Fibroblast of lung (primary cell): ENCODE measurements at regions not wholly inside any gene's neighbourhood (a gene's known extent, or its start where the extent isn't known, plus 50 kb on each side); places are given as distances from the start of the nearest gene placed in this dataset.

ENCODE experiments used
- EZH2 ChIP-seq: IDR thresholded peaks from 2 replicates; pipeline ENCODE4 v1.5.1; 2012; ENCODE audit warnings: low read length, control low read depth, mild to moderate bottlenecking; ENCODE audit errors: missing control alignments
- TF ChIP-seq, protein P1 (sequence below), 2 donors: IDR thresholded peaks in 1 of 2; conservative IDR thresholded peaks in 1 of 2; 1 replicate in 1 of 2; 2 replicates in 1 of 2; pipeline ENCODE4 v1.5.1; 2011 to 2012; ENCODE audit warnings: low read length in 2 of 2, control low read depth in 1 of 2, inconsistent platforms in 1 of 2, low read depth in 1 of 2, mild to moderate bottlenecking in 1 of 2

DNA sequence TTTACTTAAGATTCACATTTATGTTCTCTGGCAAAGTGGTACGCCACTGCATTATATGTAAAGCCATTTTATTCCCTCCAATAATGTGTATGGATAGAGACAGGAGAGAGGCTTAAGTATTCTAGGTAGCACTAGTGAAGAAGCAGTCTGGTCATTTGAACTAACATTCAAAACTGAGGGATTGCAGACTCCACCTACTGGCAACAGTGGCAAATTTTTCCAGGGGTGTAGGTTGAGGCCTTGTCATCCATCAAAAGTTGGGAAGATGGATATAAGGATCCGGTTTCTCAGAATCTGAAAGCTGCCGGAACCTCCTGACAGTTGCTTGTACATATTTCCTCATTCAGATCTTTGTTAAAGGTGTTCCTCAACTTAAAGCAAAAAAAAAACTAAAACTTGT, 465.5 kb upstream of the FSHR start:
- TF ChIP-seq, protein P1, sequence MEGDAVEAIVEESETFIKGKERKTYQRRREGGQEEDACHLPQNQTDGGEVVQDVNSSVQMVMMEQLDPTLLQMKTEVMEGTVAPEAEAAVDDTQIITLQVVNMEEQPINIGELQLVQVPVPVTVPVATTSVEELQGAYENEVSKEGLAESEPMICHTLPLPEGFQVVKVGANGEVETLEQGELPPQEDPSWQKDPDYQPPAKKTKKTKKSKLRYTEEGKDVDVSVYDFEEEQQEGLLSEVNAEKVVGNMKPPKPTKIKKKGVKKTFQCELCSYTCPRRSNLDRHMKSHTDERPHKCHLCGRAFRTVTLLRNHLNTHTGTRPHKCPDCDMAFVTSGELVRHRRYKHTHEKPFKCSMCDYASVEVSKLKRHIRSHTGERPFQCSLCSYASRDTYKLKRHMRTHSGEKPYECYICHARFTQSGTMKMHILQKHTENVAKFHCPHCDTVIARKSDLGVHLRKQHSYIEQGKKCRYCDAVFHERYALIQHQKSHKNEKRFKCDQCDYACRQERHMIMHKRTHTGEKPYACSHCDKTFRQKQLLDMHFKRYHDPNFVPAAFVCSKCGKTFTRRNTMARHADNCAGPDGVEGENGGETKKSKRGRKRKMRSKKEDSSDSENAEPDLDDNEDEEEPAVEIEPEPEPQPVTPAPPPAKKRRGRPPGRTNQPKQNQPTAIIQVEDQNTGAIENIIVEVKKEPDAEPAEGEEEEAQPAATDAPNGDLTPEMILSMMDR (conservative IDR thresholded peaks at IDR 0.05 in 1 of 2, IDR thresholded peaks at IDR 0.05 in 1 of 2; ENCODE audit: low read depth in 1 of 2, low read length in 2 of 2) = no peak
- no peak for TF ChIP-seq EZH2
